GM12878 (cell line): ENCODE measurements at regions not wholly inside any gene's neighbourhood (a gene's known extent, or its start where the extent isn't known, plus 50 kb on each side); places are given as distances from the start of the nearest gene placed in this dataset.

Source experiments
- ATAC-seq: fragments of 200-7000 bp; cut with Tn5 transposase; 3 replicates; pipeline ENCODE4 v1.9.1; 2020; ENCODE audit warnings: mild to moderate bottlenecking, moderate library complexity
- BruUV-seq: library from RNA; stranded (reverse); fragments of 400-500 nt; replicated peaks from 2 replicates; lab custom pipeline; 2021; lab: Mats Ljungman, UMichigan
- CTCF ChIA-PET: fragments of 300-600 bp; sonication (Branson Sonifier 250); formaldehyde crosslinking; extraction: SDS; loops from one replicate; lab custom pipeline; 2021; ENCODE audit warnings: inconsistent platforms; lab: Yijun Ruan, JAX
- POLR2A ChIA-PET: fragments of 350-600 bp; formaldehyde crosslinking; extraction: SDS; loops from one replicate; lab custom pipeline; 2021; ENCODE audit warnings: inconsistent platforms; lab: Charles Lee
- RAD21 ChIA-PET: fragments of 300-600 bp; sonication (Branson Sonifier 250); formaldehyde crosslinking; loops from one replicate; lab custom pipeline; 2023; ENCODE audit warnings: antibody characterized with exemption; ENCODE audit not compliant: unreplicated experiment; lab: Charles Lee
- SMC1A ChIA-PET: fragments of 300-600 bp; sonication (Branson Sonifier 250); formaldehyde crosslinking; loops from one replicate; lab custom pipeline; 2023; ENCODE audit not compliant: unreplicated experiment, uncharacterized antibody; lab: Charles Lee
- DNase-seq: peaks from one replicate; pipeline ENCODE4 v3.0.0-alpha.2; 2011; ENCODE audit warnings: low read depth, low spot score
- FAIRE-seq: peaks from 3 replicates; lab custom pipeline; 2011; peaks lifted over from hg19 to GRCh38; lab: Jason Lieb, UNC
- H2AFZ ChIP-seq: 2 replicates; pipeline ENCODE4 v1.6.0; 2011; ENCODE audit warnings: low read depth, low read length, control low read depth; ENCODE audit not compliant: control insufficient read depth
- H3K27ac ChIP-seq: 2 replicates; pipeline ENCODE4 v1.5.1; 2011; ENCODE audit warnings: control low read depth; ENCODE audit not compliant: control insufficient read depth, insufficient read depth
- H3K27me3 ChIP-seq, 2 experiments: replicated peaks in 1 of 2; 2 replicates each; pipeline versions ENCODE4 v1.6.0 to v1.6.1; 2011; ENCODE audit warnings: low read length in 1 of 2; ENCODE audit not compliant: control insufficient read depth in 2 of 2, insufficient read depth in 2 of 2
- H3K36me3 ChIP-seq, 2 experiments: 2 replicates each; pipeline ENCODE4 v1.5.1; 2011; ENCODE audit warnings: low read length in 1 of 2; ENCODE audit not compliant: control insufficient read depth in 2 of 2, insufficient read depth in 2 of 2
- H3K4me1 ChIP-seq: 2 replicates; pipeline ENCODE4 v1.6.1; 2011; ENCODE audit warnings: mild to moderate bottlenecking, low read length, moderate library complexity, mixed read lengths; ENCODE audit not compliant: control insufficient read depth, insufficient read depth
- H3K4me2 ChIP-seq: 2 replicates; pipeline ENCODE4 v1.6.0; 2011; ENCODE audit warnings: control low read depth; ENCODE audit not compliant: control insufficient read depth, insufficient read depth
- H3K4me3 ChIP-seq: fragments of 200-600 bp; sonication (generic); 2 replicates; pipeline ENCODE4 v1.5.1; 2016
- H3K79me2 ChIP-seq: 2 replicates; pipeline ENCODE4 v1.6.0; 2011; ENCODE audit warnings: low read length; ENCODE audit not compliant: control insufficient read depth, insufficient read depth
- H3K9ac ChIP-seq: 2 replicates; pipeline ENCODE4 v1.8.0; 2011; ENCODE audit warnings: low read length, control low read depth, mixed read lengths; ENCODE audit not compliant: control insufficient read depth, insufficient read depth
- H3K9me3 ChIP-seq: replicated peaks from 3 replicates; pipeline ENCODE4 v1.5.1; 2011; ENCODE audit warnings: mild to moderate bottlenecking, low read length; ENCODE audit not compliant: control insufficient read depth, insufficient read depth
- H4K20me1 ChIP-seq: 2 replicates; pipeline ENCODE4 v1.6.0; 2011; ENCODE audit not compliant: control insufficient read depth, insufficient read depth
- BCL11A ChIP-seq: IDR thresholded peaks from 2 replicates; pipeline ENCODE4 v1.6.1; 2011; ENCODE audit warnings: low read depth, low read length
- JUND ChIP-seq: IDR thresholded peaks from 2 replicates; pipeline ENCODE4 v1.6.1; 2012; ENCODE audit warnings: low read depth, mild to moderate bottlenecking, low read length, improper control_type of control experiment, moderate library complexity
- MXI1 ChIP-seq: fragments of 150-350 bp; IDR thresholded peaks from 2 replicates; pipeline ENCODE4 v1.6.1; 2011; ENCODE audit warnings: low read depth, mild to moderate bottlenecking, inconsistent platforms, low read length, improper control_type of control experiment
- MYC ChIP-seq: IDR thresholded peaks from 2 replicates; pipeline ENCODE4 v1.6.1; 2011; ENCODE audit warnings: mild to moderate bottlenecking, low read length, moderate library complexity, inconsistent platforms; ENCODE audit not compliant: insufficient read depth, insufficient replicate concordance, insufficient read length, severe bottlenecking
- RB1 ChIP-seq: fragments of 450-650 bp; formaldehyde crosslinking; IDR thresholded peaks from 2 replicates; pipeline ENCODE4 v1.6.1; 2017; ENCODE audit warnings: mild to moderate bottlenecking, borderline replicate concordance
- SIN3A ChIP-seq: IDR thresholded peaks from 2 replicates; pipeline ENCODE4 v1.6.1; 2012; ENCODE audit warnings: low read depth, low read length, improper control_type of control experiment
- ZNF274 ChIP-seq: IDR thresholded peaks from one replicate; pipeline ENCODE4 v1.8.0; 2011; ENCODE audit not compliant: insufficient read length, insufficient read depth
- WGBS: methylation state at CpG from one replicate; pipeline ENCODE4 v1.1.6; 2016; ENCODE audit warnings: low lambda C conversion rate; ENCODE audit not compliant: insufficient replicate concordance, insufficient coverage; ENCODE audit errors: missing lambda C conversion rate; 5-methylcytosine and 5-hydroxymethylcytosine counted together
- in situ Hi-C: fragments of 300-500 bp; cut with MboI; formaldehyde crosslinking; loops from 9 replicates; pipeline ENCODE4 v1.14.3; 2018; ENCODE audit warnings: mixed read lengths
- intact Hi-C: fragments of 100-400 bp; cut with micrococcal nuclease; formaldehyde crosslinking; loops from one replicate; pipeline ENCODE4 v1.14.2; 2022; ENCODE audit not compliant: unreplicated experiment
- TF ChIP-seq, protein P1 (sequence below): fragments of 450-650 bp; formaldehyde crosslinking; IDR thresholded peaks from 2 replicates; pipeline ENCODE4 v1.4.0; 2022; ENCODE audit warnings: mild to moderate bottlenecking, moderate library complexity

DNA sequence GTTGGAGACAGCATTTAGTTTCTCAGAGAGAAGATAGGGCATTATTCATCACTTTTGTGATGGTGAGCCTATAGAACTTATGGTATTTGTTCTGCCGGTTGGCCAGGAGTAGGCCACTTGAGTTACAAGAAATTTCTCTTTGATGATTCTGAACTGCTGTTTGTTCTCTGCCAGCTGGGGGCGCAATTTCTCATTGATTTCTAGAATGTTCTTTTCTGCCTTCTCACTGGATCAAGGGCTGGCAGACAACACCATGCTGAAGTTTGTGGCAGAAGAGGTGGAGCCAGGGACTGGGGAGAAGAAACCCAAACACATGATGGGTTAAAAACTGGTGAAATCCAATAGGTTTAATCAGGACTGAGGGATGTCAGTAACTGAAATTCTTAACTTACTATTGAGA is 360.6 kb downstream of the FAM72C start:
- WGBS = 53% methylated on average over 2 of the region's 2 CpGs
- POLR2A ChIA-PET = no interaction called here
- FAIRE-seq = no peak
- intact Hi-C loops (no loop called here), in situ Hi-C loops (no loop called here)
- CTCF ChIA-PET = no interaction called here
- no peaks in the 10 kb centered on the region for H4K20me1 ChIP-seq
- H3K4me2 ChIP-seq = no peak overlapping the region
- no peak for ATAC-seq
- no peak for DNase-seq
- no peaks in the 10 kb centered on the region for H3K9me3 ChIP-seq
- no peak overlapping the region for H3K9ac ChIP-seq
- RAD21 ChIA-PET = no interaction called here
- BruUV-seq = no TSS peak
- no peaks in the 10 kb centered on the region for H3K27me3 ChIP-seq
- SMC1A ChIA-PET = no interaction called here
- no peaks in the 10 kb centered on the region for H3K79me2 ChIP-seq
- H3K4me1 ChIP-seq = no peaks in the 10 kb centered on the region
- H2AFZ ChIP-seq = no peak overlapping the region
- TF ChIP-seq RB1 (no peak), JUND (no peak), SIN3A (no peak), MYC (no peak), ZNF274 (no peak), BCL11A (no peak), MXI1 (no peak)
- TF ChIP-seq, protein P1, sequence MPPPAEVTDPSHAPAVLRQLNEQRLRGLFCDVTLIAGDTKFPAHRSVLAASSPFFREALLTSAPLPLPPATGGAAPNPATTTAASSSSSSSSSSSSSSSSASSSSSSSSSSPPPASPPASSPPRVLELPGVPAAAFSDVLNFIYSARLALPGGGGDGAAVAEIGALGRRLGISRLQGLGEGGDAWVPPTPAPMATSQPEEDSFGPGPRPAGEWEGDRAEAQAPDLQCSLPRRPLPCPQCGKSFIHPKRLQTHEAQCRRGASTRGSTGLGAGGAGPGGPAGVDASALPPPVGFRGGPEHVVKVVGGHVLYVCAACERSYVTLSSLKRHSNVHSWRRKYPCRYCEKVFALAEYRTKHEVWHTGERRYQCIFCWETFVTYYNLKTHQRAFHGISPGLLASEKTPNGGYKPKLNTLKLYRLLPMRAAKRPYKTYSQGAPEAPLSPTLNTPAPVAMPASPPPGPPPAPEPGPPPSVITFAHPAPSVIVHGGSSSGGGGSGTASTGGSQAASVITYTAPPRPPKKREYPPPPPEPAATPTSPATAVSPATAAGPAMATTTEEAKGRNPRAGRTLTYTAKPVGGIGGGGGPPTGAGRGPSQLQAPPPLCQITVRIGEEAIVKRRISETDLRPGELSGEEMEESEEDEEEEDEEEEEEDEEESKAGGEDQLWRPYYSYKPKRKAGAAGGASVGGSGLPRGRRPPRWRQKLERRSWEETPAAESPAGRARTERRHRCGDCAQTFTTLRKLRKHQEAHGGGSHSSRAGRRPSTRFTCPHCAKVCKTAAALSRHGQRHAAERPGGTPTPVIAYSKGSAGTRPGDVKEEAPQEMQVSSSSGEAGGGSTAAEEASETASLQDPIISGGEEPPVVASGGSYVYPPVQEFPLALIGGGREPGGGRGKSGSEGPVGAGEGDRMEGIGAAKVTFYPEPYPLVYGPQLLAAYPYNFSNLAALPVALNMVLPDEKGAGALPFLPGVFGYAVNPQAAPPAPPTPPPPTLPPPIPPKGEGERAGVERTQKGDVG (CRISPR knock-in tag) = no peak
- no peaks in the 10 kb centered on the region for H3K36me3 ChIP-seq
- H3K4me3 ChIP-seq = no peak overlapping the region
- no peak overlapping the region for H3K27ac ChIP-seq
